GM21825 (cell line): ENCODE measurements at regions not wholly inside any gene's neighbourhood (a gene's known extent, or its start where the extent isn't known, plus 50 kb on each side); places are given as distances from the start of the nearest gene placed in this dataset.
"Not testable (repeated sequence)": the region's sequence is repeated elsewhere in the genome, so short reads cannot be mapped to it uniquely, and the experiment has no call there.

Experiments used
- ATAC-seq: cut with Tn5 transposase; IDR thresholded peaks from one replicate; pipeline ENCODE4 v1.9.1; 2021; ENCODE audit warnings: mild to moderate bottlenecking, moderate library complexity; ENCODE audit not compliant: unreplicated experiment

DNA sequence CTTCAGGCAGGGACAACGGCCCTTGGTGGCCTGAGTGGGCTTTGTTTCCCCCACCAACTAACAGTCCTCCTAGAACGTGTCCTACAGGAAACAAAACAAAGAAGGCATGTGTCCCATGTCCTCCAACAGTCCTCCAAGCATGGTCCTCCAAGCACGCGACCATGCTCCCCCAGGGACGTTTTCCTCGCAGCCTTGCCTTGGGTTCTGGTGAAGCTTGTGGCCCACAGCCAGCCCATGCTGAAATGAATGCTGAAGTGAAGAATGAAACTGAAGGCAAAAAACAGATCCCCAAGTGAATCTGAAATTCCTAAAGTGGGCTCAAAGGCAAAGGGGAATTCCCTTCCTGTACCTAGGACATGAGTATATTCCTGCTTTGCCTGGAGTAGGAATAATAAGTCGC, 176.6 kb downstream of the JCAD start:
- no peak for ATAC-seq

DNA sequence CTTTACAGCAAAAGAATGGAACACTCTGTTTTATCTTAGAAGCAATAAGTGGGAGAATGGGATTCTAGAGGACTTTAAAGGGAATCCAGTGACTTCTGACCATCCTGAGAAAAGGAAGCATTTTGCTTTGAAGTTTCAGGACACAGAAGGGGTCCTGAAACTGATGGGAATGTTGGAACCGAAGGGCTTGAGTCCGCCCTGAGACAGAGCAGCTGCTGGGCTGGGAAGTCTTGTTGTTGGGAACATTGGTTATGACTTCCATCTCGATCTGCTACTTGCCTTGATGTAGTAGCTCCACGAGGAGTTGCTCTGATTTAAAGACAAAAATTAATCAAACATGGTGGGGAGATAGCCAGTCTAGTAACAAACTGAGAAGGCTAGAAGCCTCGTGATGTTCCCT, 177.6 kb downstream of the JCAD start:
- ATAC-seq, result no peak

DNA sequence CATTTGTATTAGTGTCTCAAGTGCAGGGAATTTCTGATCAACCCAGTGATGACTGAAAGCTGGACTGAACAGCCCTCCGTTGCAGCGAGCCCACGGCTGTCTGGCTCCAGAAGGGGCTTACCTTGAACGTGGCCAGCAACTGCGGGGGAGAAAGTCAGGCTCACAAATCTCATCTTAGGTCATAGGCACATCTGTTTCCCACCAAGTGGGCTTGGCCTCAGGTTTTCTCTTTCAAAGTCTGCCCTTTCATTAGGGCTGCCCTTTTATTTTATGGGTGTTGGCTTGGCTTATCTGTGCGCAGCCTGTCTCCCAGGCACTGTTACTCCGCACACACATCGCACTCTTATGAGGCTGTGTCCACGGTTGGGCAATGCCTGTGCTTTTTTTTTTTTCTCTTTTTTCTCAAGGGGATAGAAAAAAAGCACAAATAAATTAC, 178.0 kb downstream of the JCAD start:
- no peak for ATAC-seq

DNA sequence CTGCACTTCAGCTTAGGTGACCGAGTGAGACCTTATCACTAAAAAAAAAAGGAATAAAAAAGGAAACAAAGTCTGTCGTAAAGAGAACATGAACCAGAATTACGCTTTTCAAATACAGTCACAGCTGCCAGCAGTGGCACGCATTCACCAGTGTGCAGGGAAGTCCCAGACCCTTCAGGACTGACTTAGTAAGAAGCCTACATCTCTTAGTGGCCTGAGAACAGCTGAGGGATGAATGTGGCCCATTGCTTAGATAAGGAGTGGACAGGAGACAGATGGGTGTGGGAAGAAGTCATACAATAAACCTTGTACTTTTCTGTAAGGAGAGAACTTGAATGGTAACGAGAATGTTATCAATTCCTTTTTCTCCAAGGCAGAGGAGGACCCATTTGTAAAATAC, 178.5 kb downstream of the JCAD start:
- ATAC-seq, result no peak

DNA sequence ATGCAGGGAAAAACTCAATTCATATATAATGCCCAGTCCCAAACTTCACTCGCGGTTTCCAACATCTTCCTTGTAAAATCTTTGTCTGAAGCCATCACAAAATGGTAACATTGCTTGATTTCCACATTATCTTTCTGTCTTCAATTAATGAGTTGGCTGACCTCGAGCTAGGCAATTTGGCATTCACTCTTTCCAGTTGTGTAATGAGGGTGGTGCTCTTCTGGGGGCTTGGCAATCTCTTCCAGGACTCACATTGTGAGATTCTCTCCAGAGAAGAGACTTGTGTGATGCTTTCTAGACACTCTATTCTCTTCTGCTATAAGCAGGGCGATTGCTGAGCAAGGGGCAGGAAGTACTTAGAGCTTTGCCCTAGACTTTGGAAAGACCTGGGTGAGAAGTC, 179.5 kb downstream of the JCAD start:
- ATAC-seq, result no peak

DNA sequence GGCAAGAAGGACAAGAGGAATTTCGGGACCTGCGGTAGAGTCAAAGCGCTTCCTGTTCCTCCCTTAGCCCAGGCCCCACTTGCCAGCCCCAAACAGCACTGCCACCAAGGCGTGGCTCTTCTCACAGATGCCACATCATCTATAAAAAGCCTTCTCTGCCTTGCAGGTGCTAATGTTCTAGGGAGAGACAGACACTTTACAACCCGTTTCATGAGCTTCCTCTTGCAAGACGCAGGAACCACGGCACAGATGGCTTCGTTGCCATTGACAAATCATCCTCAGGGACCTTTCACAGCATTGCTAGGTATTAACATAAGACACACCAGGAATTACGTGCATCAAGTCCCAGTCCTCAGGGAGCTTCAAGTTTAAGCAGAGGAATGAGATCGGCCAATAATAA, 180.9 kb downstream of the JCAD start:
- ATAC-seq, result no peak

DNA sequence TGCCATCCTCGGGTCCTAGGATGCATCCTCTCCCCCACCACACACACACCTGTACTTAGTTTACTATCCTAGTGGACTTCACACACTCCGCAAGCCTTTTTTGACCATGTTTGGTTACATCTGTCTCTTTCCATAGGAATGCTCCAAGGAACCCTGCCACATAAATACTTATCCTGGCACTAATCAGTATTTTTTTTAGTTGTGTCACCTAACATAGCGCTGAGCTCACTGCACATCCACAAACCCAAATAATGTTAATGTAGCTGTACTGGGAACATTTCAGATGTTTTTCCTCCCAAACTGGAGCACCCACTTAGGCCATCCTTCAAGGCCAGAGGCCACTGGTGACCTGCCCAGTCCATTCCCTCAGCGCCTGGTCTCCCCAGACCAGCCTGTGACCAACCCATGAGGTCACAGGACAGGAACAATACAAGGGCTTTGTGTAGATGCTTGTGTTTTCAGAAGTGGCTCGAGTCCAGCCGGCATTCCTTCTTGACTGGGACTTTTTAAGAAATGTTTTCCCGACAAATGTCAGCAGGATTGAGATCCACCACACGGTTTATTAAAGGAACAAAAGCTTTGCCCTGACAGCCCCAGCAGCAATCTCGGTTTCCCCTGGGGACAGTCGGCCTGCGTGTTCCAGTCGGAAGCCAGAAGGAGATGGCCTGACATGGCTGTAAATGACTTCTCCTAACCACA, 181.4 kb downstream of the JCAD start:
- no peak for ATAC-seq

DNA sequence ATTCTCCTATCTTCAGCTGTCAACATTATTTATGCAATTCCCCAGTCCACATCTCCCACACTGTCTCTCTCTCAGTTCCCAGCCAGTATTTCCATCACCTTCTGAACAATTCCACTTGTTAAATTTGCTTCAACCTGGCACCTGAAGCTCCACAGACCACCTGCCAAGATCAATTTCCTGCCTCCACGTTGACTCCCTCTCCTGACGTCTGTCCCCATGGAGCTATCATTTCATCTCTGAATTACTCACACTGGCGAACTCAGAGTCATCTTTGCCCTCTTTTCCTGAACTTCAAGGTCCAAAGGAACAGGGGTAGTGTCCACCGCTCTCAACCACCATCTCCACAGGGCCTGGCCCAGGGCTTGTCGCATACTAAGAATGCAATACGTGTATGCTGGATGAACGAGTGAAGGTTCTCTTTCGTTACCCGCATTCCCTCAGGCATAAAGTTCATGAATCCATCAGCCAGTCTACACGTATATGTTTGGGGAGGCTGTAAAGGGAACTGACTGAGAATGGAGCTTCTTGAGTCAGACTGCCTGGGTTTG, 183.3 kb downstream of the JCAD start:
- ATAC-seq, result no peak

DNA sequence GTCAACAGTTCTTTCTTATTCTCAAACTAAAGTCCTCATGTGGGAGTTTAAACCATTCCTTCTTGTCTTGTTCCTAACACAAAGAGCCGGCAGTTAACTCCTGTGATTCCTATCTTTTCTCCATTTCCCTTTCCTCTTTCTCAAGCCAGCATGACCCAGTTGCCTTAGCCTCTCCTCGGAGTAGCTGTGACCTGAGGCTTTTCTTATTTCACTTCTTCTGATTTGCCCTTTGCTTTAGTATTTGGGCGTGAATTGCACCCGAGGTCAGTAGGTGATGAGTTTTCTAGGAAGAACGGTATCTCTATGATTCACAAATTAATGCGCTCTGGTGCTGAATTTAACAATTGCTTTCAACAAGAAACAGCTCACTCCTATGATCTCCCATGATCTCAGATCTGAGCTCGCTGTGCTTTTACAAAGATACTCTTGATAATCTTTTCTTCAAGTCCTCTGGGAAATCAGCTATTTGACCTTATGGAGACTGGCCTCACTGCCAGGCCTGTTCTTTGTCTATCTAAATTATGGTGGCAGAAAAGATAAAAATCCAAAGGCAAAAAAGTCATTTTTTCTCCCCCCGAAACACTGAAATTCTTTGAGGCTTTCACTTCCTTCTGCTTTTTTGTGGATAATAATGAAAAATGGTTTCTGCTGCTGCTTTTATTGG, 184.6 kb downstream of the JCAD start:
- no peak for ATAC-seq

DNA sequence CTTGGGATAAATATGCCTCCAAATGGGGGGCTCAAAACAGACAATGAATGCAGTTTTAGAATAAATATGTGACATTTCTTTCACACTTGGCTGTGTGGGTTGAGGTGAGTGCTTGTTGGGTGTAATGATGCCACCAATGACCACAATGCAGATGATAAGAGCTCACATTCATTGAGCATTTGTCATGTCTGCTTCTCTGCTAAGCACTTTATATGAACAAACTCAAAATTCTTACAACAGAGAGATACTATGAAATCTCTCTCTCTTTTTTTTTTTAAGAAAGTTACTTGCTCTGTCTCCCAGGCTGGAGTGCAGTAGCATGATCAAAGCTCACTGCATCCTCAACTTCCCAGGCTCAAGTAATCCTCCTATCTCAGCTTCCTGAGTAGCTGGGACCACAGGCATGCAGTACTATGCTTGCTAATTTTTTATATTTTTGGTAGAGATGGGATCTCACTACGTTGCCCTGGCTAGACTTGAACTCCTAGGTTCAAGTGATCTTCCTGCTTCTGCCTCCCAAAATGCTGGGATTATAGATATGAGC, 185.4 kb downstream of the JCAD start:
- ATAC-seq, result no peak

DNA sequence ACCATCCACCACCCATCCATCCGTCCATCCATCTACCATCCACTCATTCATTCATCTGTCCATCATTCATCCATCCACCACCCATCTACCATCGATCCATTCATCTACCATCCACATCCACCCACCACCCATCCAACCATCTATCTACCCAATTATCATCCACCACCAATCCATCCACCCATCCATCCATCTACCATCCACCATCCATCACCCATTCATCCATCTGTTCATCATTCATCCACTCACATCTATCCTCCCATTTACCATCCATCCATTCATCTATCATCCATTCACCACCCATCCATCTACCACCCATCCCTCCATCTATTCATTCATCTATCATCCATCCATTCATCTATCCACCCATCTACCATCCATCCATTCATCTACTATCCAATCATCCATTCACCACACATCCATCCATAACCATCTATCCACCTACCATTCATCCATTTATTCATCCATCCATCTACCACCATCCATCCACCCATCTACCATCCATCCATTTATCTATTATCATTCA, 188.8 kb downstream of the JCAD start:
- no peak for ATAC-seq

DNA sequence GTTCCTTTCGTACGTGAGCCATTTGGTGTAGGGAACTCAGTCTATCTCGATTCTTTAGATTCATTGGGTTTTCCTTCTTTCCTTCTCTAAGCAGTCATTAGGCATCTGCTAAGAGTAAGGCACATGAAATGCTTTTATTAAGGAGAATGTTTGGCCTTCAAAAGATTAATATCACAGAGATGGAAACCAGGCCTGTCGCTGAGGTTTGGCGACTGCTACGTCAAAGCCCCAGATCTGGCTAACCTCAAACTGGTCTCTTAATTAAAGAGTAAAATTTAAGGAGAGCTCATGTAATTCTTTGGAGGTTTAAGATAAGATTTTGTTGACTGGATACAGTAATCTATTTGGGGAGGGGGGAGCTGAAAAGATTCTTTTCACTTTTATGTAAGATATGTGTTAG, 189.8 kb downstream of the JCAD start:
- ATAC-seq, result no peak

DNA sequence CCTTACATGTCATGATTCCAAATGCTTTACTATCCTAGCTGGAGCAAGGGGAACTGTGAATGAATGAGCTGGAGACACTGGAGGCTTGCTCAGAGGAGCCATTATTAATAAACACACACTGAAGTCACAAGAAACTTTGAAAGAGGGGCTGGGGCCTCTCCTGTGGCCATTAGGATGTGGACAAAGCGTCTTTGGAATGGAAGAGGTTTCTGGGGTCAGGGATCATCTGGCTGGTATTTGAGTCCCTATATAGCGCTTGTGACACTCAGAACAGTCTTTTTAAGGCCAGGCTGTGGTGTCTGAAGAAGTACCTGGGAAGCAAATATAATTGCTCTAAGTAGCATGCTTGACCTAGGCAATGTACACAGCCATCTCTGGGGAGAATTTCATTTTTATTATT, 193.0 kb downstream of the JCAD start:
- ATAC-seq, result no peak

DNA sequence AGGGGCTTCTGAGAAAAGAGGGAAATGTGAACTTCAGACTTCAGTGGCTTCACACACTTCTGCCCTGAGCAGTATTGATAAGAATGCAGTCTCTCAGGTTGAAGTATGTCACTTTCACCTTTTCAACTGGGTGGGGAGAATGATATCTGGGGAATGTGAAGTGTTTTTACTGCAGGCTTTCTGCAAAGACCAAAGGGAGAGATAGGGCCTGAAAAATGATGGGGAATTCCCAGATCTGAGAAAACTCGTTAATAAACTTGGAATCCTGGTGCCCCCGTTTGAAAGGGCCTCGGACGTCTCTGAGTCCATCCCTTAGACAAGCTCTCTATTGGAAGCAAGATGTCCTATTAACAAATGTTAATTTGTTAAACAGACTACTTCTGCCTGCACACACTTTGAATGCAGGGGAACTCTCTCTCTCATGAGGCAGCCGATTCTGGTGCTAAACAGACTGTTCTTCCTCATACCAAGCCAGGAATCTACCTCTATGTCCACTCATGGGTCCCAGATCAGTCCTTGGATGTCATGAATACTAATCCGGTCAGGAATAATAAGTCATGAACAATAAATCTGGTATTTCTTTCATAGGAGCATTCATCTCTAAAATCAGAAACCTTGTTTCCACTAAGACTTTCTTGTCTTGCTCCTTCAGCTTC, 193.6 kb downstream of the JCAD start:
- ATAC-seq, result no peak

DNA sequence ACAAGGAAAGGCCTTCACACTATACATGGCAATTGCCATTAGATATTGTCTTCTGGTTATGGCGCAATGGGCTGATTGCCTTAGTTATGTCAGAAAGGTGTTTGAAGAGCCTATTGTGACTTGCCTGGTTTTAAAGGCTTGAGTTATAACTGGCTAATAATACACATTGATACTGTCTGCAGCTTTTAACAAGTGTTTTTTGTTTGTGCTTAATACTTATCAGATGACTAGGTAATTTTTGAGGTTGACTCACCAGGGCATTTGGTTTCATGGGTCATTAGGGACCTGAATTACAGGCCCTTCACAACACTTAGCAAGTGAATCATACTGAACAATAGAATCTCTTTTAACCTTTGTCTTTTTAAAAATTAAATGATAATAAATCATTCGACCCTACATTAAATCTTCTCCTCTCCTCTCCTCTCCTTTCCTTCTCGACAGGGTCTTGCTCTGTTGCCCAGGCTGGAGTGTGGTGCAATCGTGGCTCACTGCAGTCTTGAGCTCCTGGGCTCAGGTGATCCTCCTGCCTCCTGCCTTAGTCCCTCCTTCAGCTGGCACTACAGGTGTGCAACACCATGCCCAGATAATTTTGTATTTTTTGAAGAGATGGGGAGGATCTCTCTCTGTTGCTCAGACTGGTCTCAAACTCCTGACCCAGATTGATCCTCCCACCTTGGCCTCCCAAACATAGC, 196.3 kb downstream of the JCAD start:
- ATAC-seq, result no peak

DNA sequence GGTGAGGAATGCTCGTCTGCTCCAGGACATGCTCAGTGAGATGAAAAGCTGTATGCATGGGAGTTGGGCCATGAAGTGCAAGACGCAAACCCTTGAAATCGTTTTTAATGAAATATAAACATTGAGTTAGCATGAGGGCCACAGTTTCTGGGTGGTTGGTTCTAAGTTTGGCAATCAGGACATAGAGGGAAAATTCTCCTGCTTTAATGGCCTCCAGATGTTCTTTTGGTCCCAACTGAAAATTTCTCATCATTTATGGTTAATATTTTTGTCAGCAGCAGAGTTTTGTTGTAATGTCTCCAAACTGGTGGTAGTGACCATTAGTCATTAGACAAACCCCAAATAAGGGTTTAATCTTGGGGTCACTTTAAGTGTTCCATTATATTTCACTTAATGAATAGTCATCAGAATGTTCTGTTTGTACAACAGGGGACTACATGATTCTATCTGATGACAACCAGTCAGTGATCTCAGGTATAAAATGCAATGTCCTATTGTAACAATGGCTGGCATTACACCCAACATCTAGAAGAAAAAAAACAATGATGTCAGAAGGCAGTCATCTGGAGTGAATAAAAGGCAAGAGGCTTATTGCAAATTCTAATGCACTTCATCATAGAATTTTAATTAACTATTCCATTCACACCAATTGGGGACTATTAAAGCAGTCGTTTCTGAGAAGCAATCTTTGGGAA, 197.4 kb downstream of the JCAD start:
- ATAC-seq, result no peak

DNA sequence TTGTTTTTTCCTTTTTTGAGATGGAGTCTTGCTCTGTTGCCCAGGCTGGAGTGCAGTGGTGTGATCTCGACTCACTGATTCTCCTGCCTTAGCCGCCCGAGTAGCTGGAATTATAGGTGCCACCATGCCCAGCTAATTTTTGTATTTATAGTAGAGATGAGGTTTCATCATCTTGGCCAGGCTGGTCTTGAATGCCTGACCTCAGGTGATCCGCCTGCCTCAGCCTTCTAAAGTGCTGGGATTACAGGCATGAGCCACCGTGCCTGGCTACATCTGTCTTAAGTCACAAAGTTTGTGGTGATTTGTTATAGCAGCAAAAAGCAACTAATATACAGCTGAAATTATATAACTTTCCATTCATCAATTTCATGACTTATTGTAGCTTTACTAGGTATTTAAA, 198.2 kb downstream of the JCAD start:
- not testable (repeated sequence) for ATAC-seq

DNA sequence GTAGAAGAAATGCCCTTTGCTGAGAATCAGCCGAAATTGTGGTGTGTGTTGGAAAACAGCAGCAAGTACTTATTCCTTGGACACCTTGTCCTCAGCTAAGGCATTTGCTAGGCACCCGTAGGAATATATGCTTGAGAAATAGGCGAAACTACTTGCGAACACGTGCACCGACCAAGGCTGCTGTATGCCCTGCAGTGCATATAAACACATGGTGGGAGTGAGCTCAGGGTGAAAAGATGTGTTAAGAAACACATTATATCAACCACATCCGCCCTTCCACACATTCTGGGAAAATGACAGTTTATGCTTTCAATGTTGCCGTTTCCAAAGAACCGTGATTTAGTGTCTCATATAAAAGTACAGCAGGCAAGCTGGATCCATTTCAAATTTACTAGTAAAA, 199.2 kb downstream of the JCAD start:
- ATAC-seq, result no peak

DNA sequence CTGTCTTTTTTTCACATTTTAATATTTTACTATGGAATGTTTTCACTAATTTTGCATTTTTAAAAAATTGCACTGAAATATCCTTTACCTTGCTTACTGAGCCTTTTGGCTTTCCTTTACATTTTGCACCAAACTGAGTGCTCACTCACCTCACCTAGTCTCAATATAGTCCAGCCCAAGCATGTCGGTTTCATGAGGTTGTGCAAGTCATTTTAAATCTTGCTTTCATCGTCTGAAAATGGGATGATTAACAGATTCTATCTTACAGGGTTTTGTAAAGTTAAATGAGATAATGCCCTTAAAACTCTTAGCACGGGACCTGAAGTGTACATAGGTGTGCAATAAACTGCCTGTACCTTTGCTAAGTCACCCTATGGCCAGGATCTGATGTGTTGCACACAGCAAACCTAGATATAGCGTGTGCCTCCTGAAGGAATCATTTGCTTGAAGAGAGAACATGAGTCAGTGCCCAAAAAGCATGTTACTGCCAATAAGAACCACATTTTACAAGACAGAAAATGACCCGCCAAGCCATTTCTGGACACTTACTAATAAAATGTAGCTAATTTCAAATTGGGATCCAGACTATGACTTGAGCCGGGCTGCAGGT, 199.8 kb downstream of the JCAD start:
- no peak for ATAC-seq

DNA sequence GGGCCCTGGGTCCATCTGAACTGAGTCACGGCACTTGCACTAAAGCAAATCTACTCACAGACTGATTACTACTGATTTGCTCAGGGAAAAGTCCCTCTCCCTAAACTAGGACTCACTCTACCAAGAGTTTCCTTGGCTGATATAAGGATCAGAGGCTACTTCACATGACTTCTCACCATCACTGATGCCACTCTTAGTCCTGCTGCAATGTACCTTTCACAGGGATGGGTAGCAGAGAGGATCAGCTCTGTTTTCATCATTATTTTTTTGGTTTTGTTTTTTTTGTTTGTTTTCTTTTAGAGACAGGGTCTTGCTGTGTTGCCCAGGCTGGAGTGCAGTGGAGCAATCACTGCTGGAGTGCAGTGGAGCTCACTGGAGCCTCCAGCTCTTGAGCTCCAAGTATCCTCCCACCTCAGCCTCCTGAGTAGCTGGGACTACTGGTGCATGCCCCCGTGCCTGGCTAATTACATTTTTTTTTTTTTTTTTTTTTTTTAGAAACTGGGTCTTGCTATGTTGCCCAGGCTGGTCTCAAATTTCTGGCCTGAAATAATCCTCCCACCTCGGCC, 200.6 kb downstream of the JCAD start:
- no peak for ATAC-seq
